Inferior parietal cortex (tissue), 1 donor: ENCODE measurements at regions not wholly inside any gene's neighbourhood (a gene's known extent, or its start where the extent isn't known, plus 50 kb on each side); places are given as distances from the start of the nearest gene placed in this dataset.
A peak's percentile ranks its signal among the peaks of the same experiment; 100 is the strongest.
"Not testable (repeated sequence)": the region's sequence is repeated elsewhere in the genome, so short reads cannot be mapped to it uniquely, and the experiment has no call there.

Experiments used
- DNase-seq: peaks from one replicate; pipeline ENCODE4 v3.0.0-alpha.2; 2016; ENCODE audit errors: extremely low spot score

DNA sequence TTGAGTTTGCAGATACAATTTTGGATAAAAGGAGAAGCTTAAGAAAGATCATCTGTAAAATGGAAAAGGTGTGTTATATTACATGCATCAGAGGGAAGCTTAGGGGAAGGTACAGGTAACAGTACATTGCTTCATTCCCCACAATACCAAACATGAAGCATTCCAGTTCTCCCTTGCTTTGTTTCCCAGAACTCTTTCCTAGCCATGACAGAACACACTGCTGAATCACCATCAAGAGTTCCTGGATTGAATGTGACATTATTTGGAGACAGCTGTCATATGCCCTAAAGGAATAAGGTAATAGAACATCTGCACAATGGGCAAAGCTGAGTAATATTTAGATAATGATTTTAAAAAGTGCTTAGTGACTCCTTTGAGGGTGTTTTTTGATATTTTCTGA is 303.5 kb upstream of the ST8SIA4 start:
- DNase-seq: no peak

DNA sequence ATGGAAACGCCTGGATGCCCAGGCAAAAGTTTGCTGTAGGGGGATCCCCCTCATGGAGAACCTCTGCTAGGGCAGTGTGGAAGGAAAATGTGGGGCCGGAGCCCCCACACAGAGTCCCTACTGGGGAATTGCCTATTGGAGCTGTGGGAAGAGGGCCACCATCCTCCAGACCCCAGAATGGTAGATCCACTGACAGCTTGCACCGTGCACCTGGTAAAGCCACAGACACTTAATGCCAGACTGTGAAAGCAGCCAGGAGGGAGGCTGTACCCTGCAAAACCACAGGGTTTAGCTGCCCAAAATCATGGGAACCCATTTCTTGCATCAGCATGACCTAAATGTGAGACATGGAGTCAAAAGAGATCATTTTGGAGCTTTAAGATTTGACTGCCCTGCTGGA is 302.0 kb upstream of the ST8SIA4 start:
- DNase-seq: not testable (repeated sequence)

GRCh38 chr5:101180365-101180764 is 277.3 kb upstream of the ST8SIA4 start:
- not testable (repeated sequence) for DNase-seq

DNA sequence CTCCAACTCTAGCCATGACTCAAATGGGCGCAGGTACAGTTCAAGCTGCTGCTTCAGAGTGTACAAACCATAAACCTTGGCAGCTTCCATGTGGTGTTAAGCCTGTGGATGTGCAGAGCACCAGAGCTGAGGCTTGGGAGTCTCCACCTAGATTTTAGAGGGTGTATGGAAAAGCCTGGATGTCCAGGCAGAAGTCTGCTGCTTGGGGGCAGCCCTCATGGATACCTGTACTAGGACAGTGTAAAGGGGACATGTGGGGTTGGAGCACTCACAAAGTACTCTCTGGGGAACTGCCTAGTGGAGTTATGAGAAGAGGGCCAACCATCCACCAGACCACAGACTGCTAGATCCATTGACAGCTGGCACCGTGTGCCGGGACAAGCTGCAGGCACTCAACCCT is 273.5 kb upstream of the ST8SIA4 start:
- DNase-seq: no peak

DNA sequence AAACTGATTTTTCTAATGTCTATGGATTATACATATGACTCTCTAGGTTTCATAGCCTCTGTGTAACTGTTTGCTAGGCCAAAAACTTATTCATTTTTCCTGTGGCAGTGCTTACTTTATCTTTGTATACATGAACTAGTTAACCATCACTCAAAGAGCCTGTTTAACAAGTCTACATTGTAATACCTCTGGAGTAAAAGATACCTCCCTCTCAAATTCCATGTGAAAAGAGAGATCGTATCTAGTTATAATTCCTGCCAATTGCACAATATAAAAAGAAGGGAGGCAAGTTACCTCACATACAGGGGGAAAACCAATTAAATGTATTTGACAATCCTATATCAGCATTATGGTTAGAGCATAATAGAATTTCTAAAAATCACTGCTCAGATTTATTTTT is 271.9 kb upstream of the ST8SIA4 start:
- DNase-seq: no peak

- no peak for DNase-seq
These were observed 260.0 kb upstream of the ST8SIA4 start for GRCh38 chr5:101163088-101163487.

GRCh38 chr5:101160002-101160401 is 256.9 kb upstream of the ST8SIA4 start:
- DNase-seq: peak; percentile 49

DNA sequence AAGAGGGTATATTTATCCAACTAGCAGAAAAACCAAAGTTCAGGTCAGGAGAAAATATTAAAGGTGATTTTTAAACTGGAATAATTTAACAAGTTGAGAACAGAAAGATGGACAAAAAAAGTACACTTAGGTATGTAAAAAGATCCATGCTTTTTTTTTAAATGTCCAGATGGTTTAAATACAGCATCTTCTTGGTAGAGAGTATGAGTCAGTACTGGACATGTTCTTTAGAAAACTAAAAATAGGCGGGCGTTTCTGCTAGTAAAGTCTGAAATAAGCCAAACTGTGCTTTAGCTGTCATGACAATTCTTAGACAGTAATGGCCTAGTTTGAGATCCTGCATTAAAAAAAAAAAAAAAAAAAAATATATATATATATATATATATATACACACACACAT is 255.9 kb upstream of the ST8SIA4 start:
- DNase-seq: peak; percentile 18

DNA sequence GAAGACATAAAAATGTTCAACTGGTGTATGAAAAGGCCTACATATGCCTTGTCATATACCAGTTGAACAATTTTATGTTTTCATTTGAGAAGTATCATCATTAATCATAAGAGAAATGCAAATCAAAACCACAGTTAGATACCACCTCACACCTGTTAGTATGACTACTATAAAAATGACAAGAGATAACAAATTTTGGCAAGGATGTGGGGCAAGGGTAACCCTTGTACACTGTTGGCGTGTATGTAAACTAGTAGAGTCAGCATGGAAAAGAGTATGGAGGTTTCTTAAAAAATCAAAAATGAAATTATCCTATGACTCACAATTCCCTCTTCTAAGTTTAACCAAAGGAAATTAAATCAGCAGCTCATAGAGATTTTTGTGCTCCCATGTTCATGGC is 250.4 kb upstream of the ST8SIA4 start:
- DNase-seq: no peak

DNA sequence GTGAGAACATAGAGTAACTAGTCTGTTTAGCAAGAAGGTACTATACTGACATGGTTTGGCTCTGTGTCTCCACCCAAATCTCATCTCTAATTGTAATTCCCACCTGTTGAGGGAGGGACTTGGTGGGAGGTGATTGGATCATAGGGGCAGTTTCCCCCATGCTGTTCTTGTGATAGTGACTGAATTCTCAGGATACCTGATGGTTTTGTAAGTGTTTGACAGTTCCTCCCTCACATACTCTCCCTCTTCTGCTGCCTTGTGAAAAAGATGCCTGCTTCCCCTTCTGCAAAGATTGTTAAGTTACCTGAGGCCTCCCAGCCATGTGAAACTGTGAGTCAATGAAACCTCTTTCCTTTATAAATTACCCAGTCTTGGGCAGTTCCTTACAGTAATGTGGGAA is 240.4 kb upstream of the ST8SIA4 start:
- no peak for DNase-seq

DNA sequence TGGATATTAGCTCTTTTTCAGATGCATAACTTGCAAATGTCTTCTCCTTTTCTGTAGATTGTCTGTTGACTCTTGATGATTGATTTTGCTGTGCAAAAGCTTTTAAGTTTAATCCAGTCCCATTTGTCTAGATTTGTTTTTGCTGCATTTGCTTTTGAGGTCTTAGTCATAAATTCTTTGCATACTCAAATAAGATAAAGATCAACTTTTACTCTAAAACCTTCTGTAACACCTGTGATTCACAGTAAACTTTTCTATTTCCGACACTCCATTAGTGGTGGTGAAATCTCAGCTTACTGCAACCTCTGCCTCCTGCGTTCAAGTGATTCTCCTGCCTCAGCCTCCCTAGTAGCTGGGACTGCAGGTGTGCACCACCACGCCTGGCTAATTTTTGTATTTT is 239.0 kb upstream of the ST8SIA4 start:
- DNase-seq: no peak

DNA sequence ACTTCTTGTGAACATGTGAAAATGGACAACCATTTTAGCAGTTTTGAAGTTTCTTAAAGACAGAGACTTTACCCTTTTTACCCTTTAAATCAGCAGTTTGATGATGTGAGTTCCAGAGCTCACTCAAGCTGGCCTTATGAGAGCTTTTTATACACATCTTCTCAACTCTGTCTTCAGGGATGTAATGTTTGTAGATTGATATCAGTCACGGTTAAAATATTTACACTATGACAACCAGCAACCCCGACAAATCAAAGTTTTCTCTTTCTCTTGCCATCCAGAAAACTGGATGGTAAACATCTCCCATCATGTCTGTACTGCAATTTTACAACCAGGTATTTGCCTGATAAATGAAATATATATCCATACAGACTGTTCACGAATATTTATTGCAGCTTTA is 233.4 kb upstream of the ST8SIA4 start:
- no peak for DNase-seq

GRCh38 chr5:101123363-101123762 is 220.3 kb upstream of the ST8SIA4 start:
- DNase-seq: no peak

- no peak for DNase-seq
These were observed 209.6 kb upstream of the ST8SIA4 start for GRCh38 chr5:101112645-101113044.

- no peak for DNase-seq
These were observed 200.8 kb upstream of the ST8SIA4 start for GRCh38 chr5:101103874-101104273.

DNA sequence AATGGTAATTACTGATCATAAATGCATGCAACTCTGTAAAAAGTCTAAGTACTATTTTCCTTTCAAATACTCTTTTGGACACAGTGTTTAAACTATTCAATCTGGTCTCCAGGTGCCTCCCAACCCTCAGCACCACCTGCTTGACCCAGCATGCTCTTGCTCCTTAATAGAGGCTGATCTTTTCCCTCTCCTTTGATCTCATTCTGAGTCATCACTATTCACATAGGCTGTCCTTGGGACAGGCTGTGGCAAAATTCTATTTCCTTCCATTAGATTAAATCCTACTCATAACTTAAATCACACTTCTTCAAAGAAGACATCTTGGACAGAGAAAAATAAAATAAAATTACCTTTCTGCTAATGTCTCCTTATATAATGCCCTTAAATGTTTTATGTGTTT is 199.4 kb upstream of the ST8SIA4 start:
- no peak for DNase-seq

DNA sequence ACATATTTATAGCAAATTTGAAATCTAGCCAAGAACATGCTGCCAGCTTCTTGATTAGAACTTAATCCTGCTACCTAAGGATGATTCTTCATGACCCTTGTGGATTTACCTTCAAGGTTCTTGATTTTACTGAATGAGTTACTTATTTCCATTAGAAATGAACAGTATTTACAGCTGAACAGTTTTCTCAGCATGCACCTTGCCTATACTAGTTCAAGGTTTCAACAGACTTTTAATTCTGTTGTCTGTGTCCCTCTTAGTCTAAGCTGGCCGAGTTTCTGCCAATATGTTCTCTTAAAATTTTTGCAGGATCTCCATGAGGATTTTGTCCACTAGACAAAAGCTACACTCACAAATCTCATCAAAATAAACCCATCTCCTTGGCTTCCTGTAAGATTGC is 188.8 kb upstream of the ST8SIA4 start:
- no peak for DNase-seq

DNA sequence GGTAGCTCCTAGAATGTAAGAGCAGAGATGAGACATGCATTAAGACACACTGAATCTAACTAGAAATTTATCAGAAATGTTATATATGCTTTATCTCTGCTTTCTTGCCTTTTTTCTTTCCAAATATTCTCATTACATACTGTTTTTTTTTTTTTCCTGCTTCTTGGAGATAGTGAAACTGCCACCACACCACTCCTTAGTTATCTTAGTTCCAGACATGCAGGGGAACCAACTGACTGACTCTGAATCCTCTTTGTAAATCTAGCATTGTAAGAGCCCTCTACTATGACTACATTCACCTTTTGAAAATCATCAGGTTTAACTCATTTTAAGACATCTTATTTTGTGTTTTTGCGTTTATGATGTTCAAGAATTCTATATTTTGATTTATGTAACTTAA is 181.3 kb upstream of the ST8SIA4 start:
- DNase-seq: no peak

GRCh38 chr5:101080462-101081240 is 177.6 kb upstream of the ST8SIA4 start:
- no peak for DNase-seq

- DNase-seq: no peak
These were observed 165.2 kb upstream of the ST8SIA4 start for GRCh38 chr5:101068298-101068697.

DNA sequence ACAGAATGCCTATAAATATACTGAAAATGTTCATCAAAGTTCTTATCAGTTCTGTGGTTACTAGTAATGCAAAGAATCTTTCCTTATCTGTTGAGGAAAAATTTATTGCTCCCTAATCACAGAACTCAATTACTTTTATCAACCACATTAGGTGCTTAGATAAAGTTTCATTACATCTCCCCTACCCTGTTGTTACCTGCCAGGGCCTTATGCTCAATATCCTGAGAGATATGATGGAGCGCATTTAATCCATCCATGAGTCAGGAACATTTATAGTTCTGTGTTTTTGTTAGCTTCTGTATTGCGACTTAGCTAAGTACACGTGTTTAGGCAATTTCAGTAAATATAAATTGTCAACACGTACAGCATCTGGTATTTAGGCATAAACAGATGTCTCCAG is 164.3 kb upstream of the ST8SIA4 start:
- no peak for DNase-seq

DNA sequence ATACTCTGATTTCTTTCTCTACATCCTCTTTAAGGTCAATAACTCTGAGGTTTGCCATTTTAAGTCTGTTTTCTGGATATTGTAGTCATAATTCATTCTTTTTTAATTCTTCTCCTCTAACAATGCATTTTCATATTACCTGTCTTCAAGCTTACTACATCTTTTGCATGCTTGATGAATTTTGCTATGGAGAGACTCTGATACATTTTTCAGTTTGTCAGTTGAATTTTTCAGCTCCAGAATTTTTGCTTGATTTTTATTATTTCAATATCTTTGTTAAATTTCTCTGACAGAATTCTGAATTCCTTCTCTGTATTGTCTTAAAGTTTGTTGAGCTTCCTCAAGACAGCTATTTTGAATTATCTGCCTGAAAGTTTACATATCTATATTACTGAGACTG is 159.8 kb upstream of the ST8SIA4 start:
- no peak for DNase-seq

DNA sequence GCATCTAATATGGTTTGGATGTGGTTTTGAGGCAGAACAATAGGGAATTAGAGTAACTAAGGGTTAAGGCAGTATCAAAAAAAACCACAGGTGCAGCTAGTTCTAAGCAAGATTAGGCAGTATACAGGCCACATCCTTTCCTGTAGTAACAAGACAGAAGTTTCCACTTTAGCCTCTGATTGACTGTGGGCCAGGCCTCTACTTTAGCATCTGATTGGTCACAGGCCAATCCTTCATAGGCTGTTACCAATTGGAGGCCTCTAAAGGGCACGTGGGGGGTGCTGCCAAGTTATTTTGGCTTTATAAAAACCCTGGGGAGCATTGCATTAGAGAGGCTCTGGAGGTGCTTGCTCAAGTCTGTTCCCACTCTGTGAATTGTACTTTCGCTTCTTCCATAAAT is 144.1 kb upstream of the ST8SIA4 start:
- no peak for DNase-seq

- no peak for DNase-seq
These were observed 142.6 kb upstream of the ST8SIA4 start for GRCh38 chr5:101045689-101046088.
